Astrocyte (in vitro differentiated cells and primary cell): ENCODE measurements at regions not wholly inside any gene's neighbourhood (a gene's known extent, or its start where the extent isn't known, plus 50 kb on each side); places are given as distances from the start of the nearest gene placed in this dataset.

Experiments
- DNase-seq: peaks from one replicate; pipeline ENCODE4 v3.0.0-alpha.2; 2010; ENCODE audit warnings: low read depth
- FAIRE-seq: peaks from 2 replicates; lab custom pipeline; 2011; peaks lifted over from hg19 to GRCh38; lab: Jason Lieb, UNC
- H2AFZ ChIP-seq: 2 replicates; pipeline ENCODE4 v1.6.0; 2012; ENCODE audit warnings: low read depth, low read length, inconsistent platforms
- H3K27ac ChIP-seq: 2 replicates; pipeline ENCODE4 v1.5.1; 2011; ENCODE audit warnings: low read depth, low read length, inconsistent platforms
- H3K27me3 ChIP-seq: 2 replicates; pipeline ENCODE4 v1.6.0; 2011; ENCODE audit warnings: low read length, inconsistent platforms; ENCODE audit not compliant: insufficient read depth
- H3K36me3 ChIP-seq: 2 replicates; pipeline ENCODE4 v1.5.1; 2011; ENCODE audit warnings: low read length, inconsistent platforms; ENCODE audit not compliant: insufficient read depth
- H3K4me1 ChIP-seq: 2 replicates; pipeline ENCODE4 v1.5.1; 2011; ENCODE audit warnings: low read length, inconsistent platforms; ENCODE audit not compliant: insufficient read depth
- H3K4me2 ChIP-seq: 2 replicates; pipeline ENCODE4 v1.6.0; 2012; ENCODE audit warnings: low read length, inconsistent platforms
- H3K4me3 ChIP-seq: 2 replicates; pipeline ENCODE4 v1.5.1; 2011; ENCODE audit warnings: low read depth, mild to moderate bottlenecking, low read length, inconsistent platforms; ENCODE audit not compliant: insufficient read depth
- H3K79me2 ChIP-seq: 2 replicates; pipeline ENCODE4 v1.6.0; 2012; ENCODE audit warnings: mild to moderate bottlenecking, low read length, inconsistent platforms; ENCODE audit not compliant: insufficient read depth
- H3K9ac ChIP-seq: 2 replicates; pipeline ENCODE4 v1.6.0; 2012; ENCODE audit warnings: mild to moderate bottlenecking, low read length, inconsistent platforms
- H3K9me3 ChIP-seq: 2 replicates; pipeline ENCODE4 v1.5.1; 2012; ENCODE audit warnings: low read depth, mild to moderate bottlenecking, low read length, inconsistent platforms; ENCODE audit not compliant: insufficient read depth
- H4K20me1 ChIP-seq: 2 replicates; pipeline ENCODE4 v1.6.0; 2012; ENCODE audit warnings: low read length, inconsistent platforms; ENCODE audit not compliant: insufficient read depth
- H3K27ac Mint-ChIP-seq: one replicate; pipeline ENCODE4 v1.8.0; 2021; ENCODE audit warnings: mild to moderate bottlenecking, mixed read lengths; ENCODE audit not compliant: unreplicated experiment
- H3K27me3 Mint-ChIP-seq: one replicate; pipeline ENCODE4 v1.8.0; 2021; ENCODE audit warnings: low read depth, mixed read lengths; ENCODE audit not compliant: unreplicated experiment
- H3K36me3 Mint-ChIP-seq: one replicate; pipeline ENCODE4 v1.8.0; 2021; ENCODE audit warnings: low read depth, mixed read lengths; ENCODE audit not compliant: unreplicated experiment
- H3K4me1 Mint-ChIP-seq: one replicate; pipeline ENCODE4 v1.8.0; 2021; ENCODE audit warnings: low read depth, mixed read lengths; ENCODE audit not compliant: unreplicated experiment
- H3K4me3 Mint-ChIP-seq: one replicate; pipeline ENCODE4 v1.8.0; 2021; ENCODE audit warnings: mild to moderate bottlenecking, moderate library complexity, mixed read lengths; ENCODE audit not compliant: unreplicated experiment
- H3K9me3 Mint-ChIP-seq: one replicate; pipeline ENCODE4 v1.8.0; 2021; ENCODE audit warnings: mild to moderate bottlenecking, mixed read lengths; ENCODE audit not compliant: unreplicated experiment
- EZH2 ChIP-seq: IDR thresholded peaks from 2 replicates; pipeline ENCODE4 v1.6.1; 2012; ENCODE audit warnings: mild to moderate bottlenecking, low read length, inconsistent platforms; ENCODE audit not compliant: insufficient read depth
- TF ChIP-seq, protein P1 (sequence below): IDR thresholded peaks from 2 replicates; pipeline ENCODE4 v1.5.1; 2011; ENCODE audit warnings: low read depth, mild to moderate bottlenecking, inconsistent platforms, low read length, moderate library complexity; ENCODE audit not compliant: insufficient read depth

DNA sequence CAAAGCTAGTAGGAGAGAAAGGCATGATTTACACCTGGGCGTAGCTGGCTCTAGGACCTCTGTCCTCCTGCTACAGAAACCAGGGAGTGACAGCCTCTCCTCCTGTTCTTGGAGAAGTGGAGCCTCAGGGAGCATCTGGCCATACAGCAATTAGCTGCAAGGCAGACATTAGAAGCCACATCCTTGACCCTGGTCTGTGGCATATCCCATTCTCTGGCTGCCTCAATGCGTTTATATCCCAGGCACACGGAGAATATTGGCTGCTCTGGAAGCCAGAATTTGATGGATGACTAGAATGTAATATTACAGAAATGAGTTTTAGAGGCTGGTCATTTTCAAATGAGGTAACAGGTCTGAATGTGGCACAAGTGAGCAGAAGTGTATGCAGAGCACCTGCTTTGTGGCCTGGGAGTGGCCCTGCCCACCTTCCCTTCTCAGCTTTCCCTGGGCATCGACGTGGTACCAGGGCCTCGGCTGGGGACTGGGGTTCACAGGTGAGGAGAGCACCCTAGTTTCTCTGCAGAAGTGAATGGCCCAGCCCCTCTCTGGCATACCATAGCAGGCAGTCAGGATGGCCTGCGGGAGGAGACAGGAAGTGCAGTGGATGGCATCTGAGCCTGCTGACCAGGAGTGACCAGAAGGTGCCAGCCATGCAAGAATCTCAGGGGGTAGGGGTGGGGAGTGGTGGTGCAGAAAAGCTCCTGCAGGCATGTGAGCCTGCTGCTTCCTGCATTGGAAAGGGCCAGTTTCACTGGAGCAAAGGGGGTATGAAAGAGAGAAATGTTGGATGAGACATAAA lies 367.2 kb upstream of the ZNF32 start:
- Mint-ChIP-seq H3K36me3 (no peaks in the 10 kb centered on the region), H3K27me3 (peaks cover 15% of the 10 kb centered on the region), H3K4me1 (peaks cover 9% of the 10 kb centered on the region), H3K4me3 (no peak overlapping the region), H3K27ac (no peak overlapping the region), H3K9me3 (peaks cover 3% of the 10 kb centered on the region)
- no peak for DNase-seq
- Histone ChIP-seq H3K4me2 (no peak overlapping the region), H3K36me3 (no peaks in the 10 kb centered on the region), H3K27ac (no peak overlapping the region), H4K20me1 (no peaks in the 10 kb centered on the region), H3K9me3 (no peaks in the 10 kb centered on the region), H3K79me2 (no peaks in the 10 kb centered on the region), H3K4me3 (no peak overlapping the region), H3K27me3 (peaks cover 3% of the 10 kb centered on the region), H2AFZ (no peak overlapping the region), H3K9ac (no peak overlapping the region), H3K4me1 (no peaks in the 10 kb centered on the region)
- FAIRE-seq, result no peak
- no peak for TF ChIP-seq EZH2
- TF ChIP-seq, protein P1, sequence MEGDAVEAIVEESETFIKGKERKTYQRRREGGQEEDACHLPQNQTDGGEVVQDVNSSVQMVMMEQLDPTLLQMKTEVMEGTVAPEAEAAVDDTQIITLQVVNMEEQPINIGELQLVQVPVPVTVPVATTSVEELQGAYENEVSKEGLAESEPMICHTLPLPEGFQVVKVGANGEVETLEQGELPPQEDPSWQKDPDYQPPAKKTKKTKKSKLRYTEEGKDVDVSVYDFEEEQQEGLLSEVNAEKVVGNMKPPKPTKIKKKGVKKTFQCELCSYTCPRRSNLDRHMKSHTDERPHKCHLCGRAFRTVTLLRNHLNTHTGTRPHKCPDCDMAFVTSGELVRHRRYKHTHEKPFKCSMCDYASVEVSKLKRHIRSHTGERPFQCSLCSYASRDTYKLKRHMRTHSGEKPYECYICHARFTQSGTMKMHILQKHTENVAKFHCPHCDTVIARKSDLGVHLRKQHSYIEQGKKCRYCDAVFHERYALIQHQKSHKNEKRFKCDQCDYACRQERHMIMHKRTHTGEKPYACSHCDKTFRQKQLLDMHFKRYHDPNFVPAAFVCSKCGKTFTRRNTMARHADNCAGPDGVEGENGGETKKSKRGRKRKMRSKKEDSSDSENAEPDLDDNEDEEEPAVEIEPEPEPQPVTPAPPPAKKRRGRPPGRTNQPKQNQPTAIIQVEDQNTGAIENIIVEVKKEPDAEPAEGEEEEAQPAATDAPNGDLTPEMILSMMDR, result no peak

GRCh38 chr10:44014644-44015250 lies 366.1 kb upstream of the ZNF32 start:
- Histone ChIP-seq H4K20me1 (no peaks in the 10 kb centered on the region), H3K27me3 (peaks cover 3% of the 10 kb centered on the region), H3K4me3 (no peak overlapping the region), H3K36me3 (no peaks in the 10 kb centered on the region), H3K9me3 (no peaks in the 10 kb centered on the region), H3K27ac (no peak overlapping the region), H3K4me1 (no peaks in the 10 kb centered on the region), H3K79me2 (no peaks in the 10 kb centered on the region), H2AFZ (no peak overlapping the region), H3K9ac (no peak overlapping the region), H3K4me2 (no peak overlapping the region)
- Mint-ChIP-seq H3K9me3 (peaks cover 3% of the 10 kb centered on the region), H3K27me3 (peaks cover 13% of the 10 kb centered on the region), H3K4me3 (no peak overlapping the region), H3K4me1 (peaks cover 11% of the 10 kb centered on the region), H3K27ac (peak overlapping the region; percentile 72), H3K36me3 (no peaks in the 10 kb centered on the region)
- FAIRE-seq (no peak), DNase-seq (no peak)
- TF ChIP-seq, protein P1, result no peak
- no peak for TF ChIP-seq EZH2

DNA sequence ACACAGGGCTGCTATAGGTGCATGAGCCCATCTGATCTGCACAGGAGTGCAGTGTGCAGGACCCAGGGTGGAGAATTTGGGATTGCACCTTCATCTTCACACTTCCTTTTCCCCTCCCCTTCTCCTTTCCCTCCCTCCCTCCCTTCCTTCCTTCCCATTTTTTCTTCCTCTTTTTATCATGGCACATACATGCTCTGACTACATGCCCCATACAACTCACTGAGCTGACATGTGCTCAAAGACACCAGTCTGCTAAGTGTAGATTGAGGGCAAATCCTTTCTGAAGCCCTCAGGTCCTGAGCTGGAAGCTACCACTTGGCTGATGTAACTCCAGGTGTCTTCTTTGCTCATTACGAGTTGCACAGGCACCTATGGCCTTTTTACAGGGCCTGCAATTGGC lies 365.3 kb upstream of the ZNF32 start:
- H3K36me3 Mint-ChIP-seq, result no peaks in the 10 kb centered on the region
- no peak for FAIRE-seq

More for the DNA sequence above, 365.3 kb upstream of the ZNF32 start:
- Histone ChIP-seq H3K36me3 (no peaks in the 10 kb centered on the region), H4K20me1 (no peaks in the 10 kb centered on the region), H3K27ac (no peak overlapping the region), H3K4me2 (no peak overlapping the region), H2AFZ (no peak overlapping the region), H3K9me3 (no peaks in the 10 kb centered on the region), H3K27me3 (peaks cover 3% of the 10 kb centered on the region), H3K9ac (no peak overlapping the region), H3K79me2 (no peaks in the 10 kb centered on the region), H3K4me1 (no peaks in the 10 kb centered on the region), H3K4me3 (no peak overlapping the region)
- Mint-ChIP-seq H3K27ac (no peak overlapping the region), H3K27me3 (peaks cover 13% of the 10 kb centered on the region), H3K4me3 (no peak overlapping the region), H3K9me3 (no peaks in the 10 kb centered on the region), H3K4me1 (peaks cover 19% of the 10 kb centered on the region)
- no peak for TF ChIP-seq EZH2
- TF ChIP-seq, protein P1, result no peak
- DNase-seq, result no peak
